ENCODE measurements at regions not wholly inside any gene's neighbourhood (a gene's known extent, or its start where the extent isn't known, plus 50 kb on each side); places are given as distances from the start of the nearest gene placed in this dataset.

GRCh38 chr2:16328521-16329190, 337.0 kb downstream of the CYRIA start:
- no peak for DNase-seq

GRCh38 chr2:16327326-16327725, 338.3 kb downstream of the CYRIA start:
- no peak for DNase-seq

- DNase-seq, result no peak
These were observed 338.8 kb downstream of the CYRIA start for GRCh38 chr2:16326711-16327300.

GRCh38 chr2:16325976-16326510, 339.6 kb downstream of the CYRIA start:
- DNase-seq, result no peak

GRCh38 chr2:16325016-16325975, 340.3 kb downstream of the CYRIA start:
- DNase-seq, result no peak

- DNase-seq, result no peak
These were observed 341.1 kb downstream of the CYRIA start for GRCh38 chr2:16324544-16324937.

- DNase-seq, result no peak
These were observed 341.8 kb downstream of the CYRIA start for GRCh38 chr2:16323551-16324543.

- no peak for DNase-seq
These were observed 342.5 kb downstream of the CYRIA start for GRCh38 chr2:16323126-16323520.

- no peak for DNase-seq
These were observed 343.1 kb downstream of the CYRIA start for GRCh38 chr2:16322308-16323125.

GRCh38 chr2:16321872-16322271, 343.8 kb downstream of the CYRIA start:
- no peak for DNase-seq

- DNase-seq, result no peak
These were observed 344.4 kb downstream of the CYRIA start for GRCh38 chr2:16321256-16321655.

GRCh38 chr2:16320716-16321115, 344.9 kb downstream of the CYRIA start:
- DNase-seq, result no peak

- no peak for DNase-seq
These were observed 346.0 kb downstream of the CYRIA start for GRCh38 chr2:16319551-16320121.

- no peak for DNase-seq
These were observed 347.0 kb downstream of the CYRIA start for GRCh38 chr2:16318474-16319195.

GRCh38 chr2:16318051-16318450, 347.6 kb downstream of the CYRIA start:
- no peak for DNase-seq

GRCh38 chr2:16317211-16317830, 348.3 kb downstream of the CYRIA start:
- no peak for DNase-seq

GRCh38 chr2:16316456-16317210, 349.0 kb downstream of the CYRIA start:
- DNase-seq, result no peak

- no peak for DNase-seq
These were observed 349.7 kb downstream of the CYRIA start for GRCh38 chr2:16315908-16316307.

GRCh38 chr2:16315458-16315835, 350.2 kb downstream of the CYRIA start:
- no peak for DNase-seq

All from NCI-H2171 treated with DMSO at 0.1 percent for 48 hours (cell line).